Stimulated activated CD8-positive, alpha-beta memory T cell treated with anti-CD3 and anti-CD28 coated beads, Interleukin-12 subunit alpha, Interleukin-12 subunit beta, amount 100 ng/mL, for 24 hours (primary cell): ENCODE measurements at regions not wholly inside any gene's neighbourhood (a gene's known extent, or its start where the extent isn't known, plus 50 kb on each side); places are given as distances from the start of the nearest gene placed in this dataset.
"Not testable (repeated sequence)": the region's sequence is repeated elsewhere in the genome, so short reads cannot be mapped to it uniquely, and the experiment has no call there.

ENCODE experiments used
- DNase-seq: peaks from one replicate; pipeline ENCODE4 v3.0.0-alpha.2; 2020; ENCODE audit errors: extremely low read depth

GRCh38 chr22:48416396-48417224 is 1411.1 kb downstream of the BRD1 start:
- no peak for DNase-seq

DNA sequence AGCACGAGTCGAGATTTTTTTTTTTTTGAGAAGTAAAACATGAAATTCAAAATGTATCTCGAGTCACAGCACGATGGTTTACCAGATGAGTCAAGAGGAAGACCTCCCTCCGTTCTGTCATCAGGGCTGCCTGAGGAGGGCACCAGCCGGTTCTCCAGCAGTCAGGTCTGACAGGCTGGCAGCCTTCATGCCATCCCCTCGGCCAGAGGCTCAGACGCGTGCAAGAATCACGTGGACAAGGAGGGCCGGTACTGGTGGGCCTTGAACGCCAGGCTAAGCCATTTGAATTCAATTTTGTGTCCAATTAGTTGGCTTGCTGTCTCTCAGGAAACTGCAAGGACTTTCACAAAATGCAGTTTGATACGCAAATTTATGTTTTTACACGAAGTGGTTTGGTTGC is 1412.2 kb downstream of the BRD1 start:
- no peak for DNase-seq

GRCh38 chr22:48414651-48415050 is 1413.0 kb downstream of the BRD1 start:
- no peak for DNase-seq

GRCh38 chr22:48412931-48413330 is 1414.7 kb downstream of the BRD1 start:
- not testable (repeated sequence) for DNase-seq

- no peak for DNase-seq
Measured at GRCh38 chr22:48410536-48410935, 1417.1 kb downstream of the BRD1 start.

- DNase-seq = no peak
Measured at GRCh38 chr22:48407256-48407955, 1420.3 kb downstream of the BRD1 start.

GRCh38 chr22:48406161-48406560 is 1421.5 kb downstream of the BRD1 start:
- no peak for DNase-seq

- DNase-seq = no peak
Measured at GRCh38 chr22:48405741-48406140, 1421.9 kb downstream of the BRD1 start.

GRCh38 chr22:48404801-48405447 is 1422.7 kb downstream of the BRD1 start:
- no peak for DNase-seq

- no peak for DNase-seq
Measured at GRCh38 chr22:48403521-48404403, 1423.9 kb downstream of the BRD1 start.

DNA sequence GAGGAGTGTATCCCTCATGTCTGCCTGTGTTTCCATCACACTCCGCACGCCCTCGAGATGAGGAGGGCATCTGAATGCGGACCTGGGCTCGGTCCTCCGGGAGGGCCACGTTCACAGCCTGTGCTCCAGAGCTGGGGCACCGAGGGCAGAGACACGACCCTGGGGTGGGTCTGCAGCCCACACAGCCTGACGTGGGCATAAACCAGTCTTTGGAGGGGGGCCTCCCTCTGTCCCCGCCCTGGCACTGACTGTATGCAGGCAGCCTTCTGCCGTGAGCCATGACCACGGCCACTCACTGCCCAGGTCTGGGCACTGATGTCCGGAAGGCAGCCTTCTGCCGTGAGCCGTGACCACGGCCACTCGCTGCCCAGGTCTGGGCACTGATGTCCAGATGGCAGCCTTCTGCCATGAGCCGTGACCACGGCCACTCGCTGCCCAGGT is 1425.1 kb downstream of the BRD1 start:
- no peak for DNase-seq

- DNase-seq = not testable (repeated sequence)
Measured at GRCh38 chr22:48401523-48401922, 1426.2 kb downstream of the BRD1 start.

GRCh38 chr22:48398181-48398905 is 1429.3 kb downstream of the BRD1 start:
- no peak for DNase-seq

GRCh38 chr22:48397531-48398180 is 1430.0 kb downstream of the BRD1 start:
- no peak for DNase-seq

DNA sequence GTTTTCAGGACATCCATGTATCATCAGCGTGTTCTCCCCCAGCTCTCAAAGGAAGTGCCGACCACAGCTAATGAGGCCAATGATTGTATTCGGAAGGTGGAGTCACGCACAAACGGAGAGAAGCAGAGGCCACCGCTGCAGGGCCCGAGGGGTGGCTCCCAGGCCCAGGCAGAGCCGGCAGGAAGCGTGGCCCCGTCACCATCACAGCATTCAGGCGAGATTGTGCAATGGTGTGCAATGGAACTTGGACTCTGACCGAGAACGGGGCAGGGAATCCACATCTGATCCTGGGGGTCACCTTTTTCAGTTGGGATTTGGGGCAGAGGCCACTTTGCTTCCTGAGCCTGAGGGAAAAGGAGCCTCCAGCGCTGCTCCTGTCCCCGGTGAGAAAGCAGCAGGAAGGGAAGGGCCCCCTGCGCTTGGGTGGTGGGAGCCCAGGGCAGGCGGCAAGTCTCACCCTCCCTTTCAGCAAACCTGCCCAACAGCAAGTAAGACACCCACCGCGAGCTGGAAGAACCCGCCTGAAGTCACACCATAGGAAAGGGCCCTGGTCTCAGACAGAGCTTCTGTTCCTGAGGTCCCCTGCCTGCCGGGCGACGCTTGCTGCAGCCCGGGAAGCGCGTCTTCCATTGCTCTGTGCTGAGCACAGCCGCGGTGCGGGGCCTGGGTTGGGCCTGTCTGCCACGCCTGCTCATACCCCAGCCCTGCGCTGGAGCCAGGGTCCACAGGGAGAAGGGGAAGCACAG is 1430.7 kb downstream of the BRD1 start:
- no peak for DNase-seq

DNA sequence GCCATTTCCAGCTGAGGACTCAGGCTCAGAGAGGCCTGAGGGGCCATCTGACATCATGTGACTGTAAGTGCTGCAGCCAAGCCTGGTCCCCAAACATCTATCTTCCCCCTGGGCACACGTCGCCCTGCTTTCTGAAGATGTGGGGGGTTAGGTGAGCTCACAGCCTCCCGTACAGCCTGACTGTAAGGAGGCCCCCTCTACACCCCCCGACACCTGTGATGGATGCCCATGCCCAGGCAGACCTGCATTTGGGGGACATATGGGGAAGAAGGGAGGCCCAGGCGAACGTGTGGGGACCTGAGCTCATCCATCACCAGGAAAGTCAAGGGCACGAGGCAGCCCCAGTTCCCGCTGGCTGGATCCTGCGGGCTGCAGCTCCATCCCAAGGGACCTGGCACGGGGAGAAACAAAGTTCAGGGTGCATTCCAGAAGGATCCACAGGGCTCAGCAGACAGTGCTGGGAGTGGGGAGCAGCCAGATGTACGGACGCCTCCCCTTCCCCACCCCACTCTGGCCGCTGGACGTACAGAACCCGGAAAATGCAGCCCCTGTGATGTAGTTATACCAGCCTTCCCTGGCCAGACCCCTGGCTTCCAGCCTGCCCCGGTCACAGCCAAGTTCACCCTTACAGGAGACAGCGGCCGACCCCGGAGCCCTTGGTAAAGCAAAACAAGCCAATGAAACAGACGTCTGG is 1431.4 kb downstream of the BRD1 start:
- DNase-seq = no peak

- DNase-seq = no peak
Measured at GRCh38 chr22:48395201-48395600, 1432.5 kb downstream of the BRD1 start.

DNA sequence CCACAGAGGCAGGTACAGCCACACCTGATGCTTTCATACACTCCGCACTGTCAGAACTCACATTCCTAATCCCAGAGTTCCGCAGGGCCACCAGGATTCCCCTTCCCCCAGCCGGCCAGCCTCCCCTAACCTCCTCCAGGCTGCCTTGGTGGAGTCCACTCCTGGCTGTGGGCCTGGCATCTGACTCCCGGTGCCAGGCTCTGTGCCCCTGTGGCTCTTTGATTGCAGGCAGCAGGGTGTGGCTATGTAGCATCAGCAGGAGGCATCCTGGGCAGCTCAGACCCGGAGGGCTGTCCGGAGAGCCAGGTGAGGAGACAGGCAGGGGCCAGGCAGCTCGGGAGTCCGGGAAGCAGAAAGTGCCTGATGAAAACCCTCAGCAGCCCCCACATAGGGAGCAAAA is 1432.9 kb downstream of the BRD1 start:
- DNase-seq = no peak

GRCh38 chr22:48393885-48394284 is 1433.8 kb downstream of the BRD1 start:
- no peak for DNase-seq
